MM.1S (cell line): ENCODE measurements at regions not wholly inside any gene's neighbourhood (a gene's known extent, or its start where the extent isn't known, plus 50 kb on each side); places are given as distances from the start of the nearest gene placed in this dataset.

ENCODE experiments used
- DNase-seq: peaks from one replicate; pipeline ENCODE4 v3.0.0-alpha.2; 2015
- H2AFZ ChIP-seq: fragments of 300-600 bp; sonication (generic); 2 replicates; pipeline ENCODE4 v1.6.0; 2016; ENCODE audit warnings: antibody characterized with exemption, low read length
- H3F3A ChIP-seq: fragments of 300-600 bp; sonication (generic); 2 replicates; pipeline ENCODE4 v1.6.1; 2016; ENCODE audit warnings: mild to moderate bottlenecking, antibody characterized with exemption, low read length, moderate library complexity, mixed read lengths; ENCODE audit not compliant: insufficient read depth
- H3K27ac ChIP-seq: fragments of 300-600 bp; sonication (generic); 2 replicates; pipeline ENCODE4 v1.5.1; 2016; ENCODE audit warnings: mild to moderate bottlenecking, low read length
- H3K27me3 ChIP-seq: fragments of 300-600 bp; sonication (generic); replicated peaks from 2 replicates; pipeline ENCODE4 v1.6.0; 2016; ENCODE audit warnings: low read length; ENCODE audit not compliant: insufficient read depth
- H3K36me3 ChIP-seq: fragments of 300-600 bp; sonication (generic); replicated peaks from 2 replicates; pipeline ENCODE4 v1.6.1; 2016; ENCODE audit warnings: mild to moderate bottlenecking, low read length, mixed read lengths; ENCODE audit not compliant: insufficient read depth
- H3K4me1 ChIP-seq: fragments of 300-600 bp; sonication (generic); 2 replicates; pipeline ENCODE4 v1.6.1; 2016; ENCODE audit warnings: low read length, mixed read lengths
- H3K4me2 ChIP-seq: fragments of 300-600 bp; sonication (generic); 2 replicates; pipeline ENCODE4 v1.6.0; 2016; ENCODE audit warnings: low read depth, low read length
- H3K4me3 ChIP-seq: fragments of 300-600 bp; sonication (generic); 2 replicates; pipeline ENCODE4 v1.5.1; 2016; ENCODE audit warnings: low read length, mixed read lengths
- H3K79me2 ChIP-seq: fragments of 300-600 bp; sonication (generic); 2 replicates; pipeline ENCODE4 v1.6.1; 2016; ENCODE audit warnings: mixed run types, low read length, mixed read lengths
- H3K9ac ChIP-seq: fragments of 300-600 bp; sonication (generic); 2 replicates; pipeline ENCODE4 v1.6.1; 2016; ENCODE audit warnings: low read length, mixed read lengths
- H3K9me2 ChIP-seq: fragments of 300-600 bp; sonication (generic); replicated peaks from 2 replicates; pipeline ENCODE4 v1.6.1; 2016; ENCODE audit warnings: mild to moderate bottlenecking, low read length, mixed read lengths; ENCODE audit not compliant: insufficient read depth
- H3K9me3 ChIP-seq: fragments of 300-600 bp; sonication (generic); replicated peaks from 2 replicates; pipeline ENCODE4 v1.6.1; 2016; ENCODE audit warnings: mild to moderate bottlenecking, low read length, mixed read lengths; ENCODE audit not compliant: insufficient read depth
- H4K20me1 ChIP-seq: fragments of 300-600 bp; sonication (generic); 2 replicates; pipeline ENCODE4 v1.6.1; 2016; ENCODE audit warnings: mild to moderate bottlenecking, low read length, moderate library complexity, mixed read lengths; ENCODE audit not compliant: insufficient read depth
- EZH2 ChIP-seq: fragments of 300-600 bp; sonication (generic); optimal IDR thresholded peaks from 2 replicates; pipeline ENCODE3; 2017; ENCODE audit warnings: low read depth, mild to moderate bottlenecking, antibody characterized with exemption, low read length, mixed read lengths
- EZH2phosphoT487 ChIP-seq: fragments of 300-600 bp; sonication (generic); IDR thresholded peaks from 2 replicates; pipeline ENCODE4 v1.6.1; 2018; ENCODE audit warnings: antibody characterized with exemption, low read length
- TF ChIP-seq, protein P1 (sequence below): fragments of 300-600 bp; sonication (generic); IDR thresholded peaks from 2 replicates; pipeline ENCODE4 v1.5.1; 2016; ENCODE audit warnings: antibody characterized with exemption, low read length, mixed read lengths

GRCh38 chr16:25613931-25614330 lies 77.8 kb upstream of the HS3ST4 start:
- H3K27ac ChIP-seq: no peak overlapping the region
- TF ChIP-seq EZH2: no peak
- TF ChIP-seq EZH2phosphoT487: no peak
- TF ChIP-seq, protein P1, sequence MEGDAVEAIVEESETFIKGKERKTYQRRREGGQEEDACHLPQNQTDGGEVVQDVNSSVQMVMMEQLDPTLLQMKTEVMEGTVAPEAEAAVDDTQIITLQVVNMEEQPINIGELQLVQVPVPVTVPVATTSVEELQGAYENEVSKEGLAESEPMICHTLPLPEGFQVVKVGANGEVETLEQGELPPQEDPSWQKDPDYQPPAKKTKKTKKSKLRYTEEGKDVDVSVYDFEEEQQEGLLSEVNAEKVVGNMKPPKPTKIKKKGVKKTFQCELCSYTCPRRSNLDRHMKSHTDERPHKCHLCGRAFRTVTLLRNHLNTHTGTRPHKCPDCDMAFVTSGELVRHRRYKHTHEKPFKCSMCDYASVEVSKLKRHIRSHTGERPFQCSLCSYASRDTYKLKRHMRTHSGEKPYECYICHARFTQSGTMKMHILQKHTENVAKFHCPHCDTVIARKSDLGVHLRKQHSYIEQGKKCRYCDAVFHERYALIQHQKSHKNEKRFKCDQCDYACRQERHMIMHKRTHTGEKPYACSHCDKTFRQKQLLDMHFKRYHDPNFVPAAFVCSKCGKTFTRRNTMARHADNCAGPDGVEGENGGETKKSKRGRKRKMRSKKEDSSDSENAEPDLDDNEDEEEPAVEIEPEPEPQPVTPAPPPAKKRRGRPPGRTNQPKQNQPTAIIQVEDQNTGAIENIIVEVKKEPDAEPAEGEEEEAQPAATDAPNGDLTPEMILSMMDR: no peak
- no peaks in the 10 kb centered on the region for H3K9me2 ChIP-seq
- no peak overlapping the region for H3K4me2 ChIP-seq
- H3K4me1 ChIP-seq: no peaks in the 10 kb centered on the region
- no peak overlapping the region for H3K4me3 ChIP-seq
- DNase-seq: no peak
- H3K9ac ChIP-seq: no peak overlapping the region
- no peaks in the 10 kb centered on the region for H3K79me2 ChIP-seq
- no peaks in the 10 kb centered on the region for H3K36me3 ChIP-seq
- no peaks in the 10 kb centered on the region for H3K27me3 ChIP-seq
- H2AFZ ChIP-seq: no peak overlapping the region
- H4K20me1 ChIP-seq: no peaks in the 10 kb centered on the region
- no peaks in the 10 kb centered on the region for H3F3A ChIP-seq
- H3K9me3 ChIP-seq: no peaks in the 10 kb centered on the region

DNA sequence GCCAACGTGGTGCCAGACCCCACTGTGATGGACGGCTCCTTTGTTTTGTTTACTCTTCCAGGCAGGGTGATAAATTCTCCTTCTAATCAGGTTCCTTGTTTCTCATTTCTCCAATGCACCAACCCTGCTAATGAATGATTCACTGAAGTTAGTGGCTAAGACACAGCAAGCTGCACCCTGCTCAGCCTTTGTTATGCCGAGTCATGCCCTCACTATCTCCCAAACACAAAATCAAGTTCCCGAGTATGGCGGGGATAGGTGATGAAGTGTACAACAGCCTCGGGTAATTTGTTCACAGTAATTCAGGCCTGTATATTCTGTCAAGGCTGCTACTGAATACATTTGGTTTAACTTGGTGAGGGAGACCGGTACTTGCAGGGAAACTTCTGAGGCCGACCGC lies 83.8 kb upstream of the HS3ST4 start:
- no peak overlapping the region for H3K27ac ChIP-seq
- H2AFZ ChIP-seq: no peak overlapping the region
- no peaks in the 10 kb centered on the region for H3K4me1 ChIP-seq
- H3K4me3 ChIP-seq: no peak overlapping the region
- no peak overlapping the region for H3K4me2 ChIP-seq
- H3K79me2 ChIP-seq: no peaks in the 10 kb centered on the region
- H3K9me3 ChIP-seq: no peaks in the 10 kb centered on the region
- TF ChIP-seq EZH2phosphoT487 (no peak), EZH2 (no peak)
- TF ChIP-seq, protein P1: no peak
- H4K20me1 ChIP-seq: no peaks in the 10 kb centered on the region
- no peaks in the 10 kb centered on the region for H3F3A ChIP-seq
- DNase-seq: no peak
- H3K36me3 ChIP-seq: no peaks in the 10 kb centered on the region
- no peaks in the 10 kb centered on the region for H3K9me2 ChIP-seq
- H3K27me3 ChIP-seq: no peaks in the 10 kb centered on the region
- H3K9ac ChIP-seq: no peak overlapping the region

DNA sequence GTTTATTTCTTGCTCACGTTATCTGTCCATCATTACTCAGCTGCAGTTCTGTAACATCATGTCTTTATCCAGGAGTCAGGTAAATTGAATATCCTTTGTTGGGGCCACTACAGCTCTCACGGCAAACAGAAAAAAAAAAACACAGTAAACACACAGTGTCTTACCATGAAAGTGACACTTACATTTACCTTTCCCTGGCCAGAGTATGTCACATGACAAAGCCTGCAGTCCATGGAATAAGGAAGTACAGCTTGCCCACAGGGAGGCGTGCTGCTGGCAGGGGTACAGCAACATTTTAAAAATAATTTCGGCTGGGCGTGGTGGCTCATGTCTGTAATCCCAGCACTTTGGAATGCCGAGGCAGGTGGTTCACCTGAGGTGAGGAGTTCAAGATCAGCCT lies 85.7 kb upstream of the HS3ST4 start:
- Histone ChIP-seq H3K36me3 (no peaks in the 10 kb centered on the region), H3K79me2 (no peaks in the 10 kb centered on the region), H4K20me1 (no peaks in the 10 kb centered on the region), H3F3A (no peaks in the 10 kb centered on the region), H3K9me2 (no peaks in the 10 kb centered on the region), H2AFZ (no peak overlapping the region), H3K4me2 (no peak overlapping the region), H3K4me3 (no peak overlapping the region), H3K27me3 (no peaks in the 10 kb centered on the region), H3K4me1 (no peaks in the 10 kb centered on the region), H3K9ac (no peak overlapping the region), H3K9me3 (no peaks in the 10 kb centered on the region), H3K27ac (no peak overlapping the region)
- DNase-seq: no peak
- TF ChIP-seq EZH2: no peak
- TF ChIP-seq, protein P1: no peak
- no peak for TF ChIP-seq EZH2phosphoT487
